K562 (cell line): ENCODE measurements at regions not wholly inside any gene's neighbourhood (a gene's known extent, or its start where the extent isn't known, plus 50 kb on each side); places are given as distances from the start of the nearest gene placed in this dataset.

Experiments
- ATAC-seq: fragments of 200-7000 bp; cut with Tn5 transposase; 3 replicates; pipeline ENCODE4 v1.9.1; 2020; ENCODE audit warnings: moderate library complexity
- BruUV-seq: library from RNA; stranded (reverse); fragments of 400-500 nt; replicated peaks from 2 replicates; lab custom pipeline; 2021; lab: Mats Ljungman, UMichigan
- CTCF ChIA-PET: fragments of 300-600 bp; formaldehyde crosslinking; extraction: SDS; loops from one replicate; lab custom pipeline; 2021; ENCODE audit warnings: low intra/inter-chr PET ratio; lab: Yijun Ruan, JAX
- POLR2A ChIA-PET: fragments of 300-600, 350-650 bp; sonication (Branson Sonifier 250); formaldehyde crosslinking; extraction: SDS; loops from one replicate; lab custom pipeline; 2021; ENCODE audit warnings: antibody characterized with exemption, inconsistent platforms; lab: Yijun Ruan, JAX
- DNase-seq, 4 experiments: peaks; one replicate each; pipeline versions ENCODE4 v3.0.0 to v3.0.0-alpha.2; 2011 to 2018; ENCODE audit warnings: low spot score in 3 of 4, mixed read lengths in 3 of 4; ENCODE audit errors: extremely low read depth in 1 of 4
- FAIRE-seq: peaks from 2 replicates; lab custom pipeline; 2011; peaks lifted over from hg19 to GRCh38; lab: Jason Lieb, UNC
- H2AFZ ChIP-seq: 2 replicates; pipeline ENCODE4 v1.6.0; 2011; ENCODE audit warnings: low read depth, low read length, control low read depth, inconsistent platforms
- H3K27ac ChIP-seq: fragments of 200-600 bp; 3 replicates; pipeline ENCODE4 v1.8.0; 2011; ENCODE audit warnings: low read depth, mild to moderate bottlenecking, control low read depth, inconsistent platforms, low read length, moderate library complexity, mixed read lengths; ENCODE audit errors: extremely low read depth
- H3K27me3 ChIP-seq, 2 experiments: fragments of 300-600 bp in 1 of 2; 2 replicates in 1 of 2; 3 replicates in 1 of 2; pipeline versions ENCODE4 v1.6.0 to v1.8.0; 2011; ENCODE audit warnings: inconsistent platforms in 2 of 2, low read length in 2 of 2, mild to moderate bottlenecking in 1 of 2, mixed read lengths in 1 of 2, moderate library complexity in 1 of 2; ENCODE audit not compliant: control insufficient read depth in 2 of 2, insufficient read depth in 2 of 2
- H3K36me3 ChIP-seq: fragments of 300-600 bp; 3 replicates; pipeline ENCODE4 v1.8.0; 2011; ENCODE audit warnings: mild to moderate bottlenecking, low read length, inconsistent platforms; ENCODE audit not compliant: control insufficient read depth, insufficient read depth
- H3K4me1 ChIP-seq, 2 experiments: fragments of 200-600 bp in 1 of 2; replicated peaks in 1 of 2; 2 replicates in 1 of 2; 3 replicates in 1 of 2; pipeline versions ENCODE4 v1.5.1 to v1.8.0; 2011; ENCODE audit warnings: inconsistent platforms in 2 of 2, low read length in 2 of 2, mild to moderate bottlenecking in 1 of 2, mixed read lengths in 1 of 2, moderate library complexity in 1 of 2; ENCODE audit not compliant: control insufficient read depth in 2 of 2, insufficient read depth in 2 of 2
- H3K4me2 ChIP-seq: 2 replicates; pipeline ENCODE4 v1.6.1; 2011; ENCODE audit warnings: low read length, control low read depth, inconsistent platforms, mixed read lengths; ENCODE audit not compliant: insufficient read depth
- H3K4me3 ChIP-seq: fragments of 200-600 bp; sonication (generic), shearing (Covaris generic); 2 replicates; pipeline ENCODE4 v1.5.1; 2016; ENCODE audit warnings: control low read depth, inconsistent platforms
- H3K79me2 ChIP-seq: fragments of 200-600 bp; 3 replicates; pipeline ENCODE4 v1.8.0; 2011; ENCODE audit warnings: low read length, inconsistent platforms; ENCODE audit not compliant: control insufficient read depth, insufficient read depth
- H3K9ac ChIP-seq, 2 experiments: 2 replicates each; pipeline versions ENCODE4 v1.6.0 to v1.6.1; 2011; ENCODE audit warnings: low read depth in 2 of 2, low read length in 2 of 2, control low read depth in 1 of 2, inconsistent platforms in 1 of 2, mild to moderate bottlenecking in 1 of 2, mixed read lengths in 1 of 2; ENCODE audit not compliant: insufficient read depth in 1 of 2
- H3K9me1 ChIP-seq: one replicate; pipeline ENCODE4 v1.6.0; 2011; ENCODE audit warnings: inconsistent platforms, mild to moderate bottlenecking, low read length, moderate library complexity; ENCODE audit not compliant: control insufficient read depth, insufficient read depth
- H3K9me3 ChIP-seq: replicated peaks from 2 replicates; pipeline ENCODE4 v1.5.1; 2011; ENCODE audit warnings: low read depth, low read length, inconsistent platforms; ENCODE audit not compliant: control insufficient read depth, insufficient read depth
- H4K20me1 ChIP-seq: replicated peaks from 2 replicates; pipeline ENCODE4 v1.6.1; 2011; ENCODE audit warnings: low read length, inconsistent platforms, mixed read lengths; ENCODE audit not compliant: control insufficient read depth, insufficient read depth
- ATF2 ChIP-seq: sonication (generic); formaldehyde crosslinking; IDR thresholded peaks from 2 replicates; pipeline ENCODE4 v1.8.1; 2022; ENCODE audit warnings: missing genetic modification reagents
- CBX8 ChIP-seq: fragments of 200-600 bp; sonication (generic); IDR thresholded peaks from 2 replicates; pipeline ENCODE4 v1.6.1; 2012; ENCODE audit warnings: borderline replicate concordance, mixed run types, low read depth, mild to moderate bottlenecking, moderate library complexity, mixed read lengths, low read length, control low read depth, inconsistent platforms; ENCODE audit not compliant: poor library complexity, severe bottlenecking; ENCODE audit errors: extremely low read depth
- E2F8 ChIP-seq: fragments of 450-650 bp; IDR thresholded peaks from 2 replicates; pipeline ENCODE4 v1.7.1; 2018; ENCODE audit warnings: mild to moderate bottlenecking, low read depth; ENCODE audit not compliant: partially characterized antibody
- KDM2B ChIP-seq: fragments of 250-450 bp; sonication (Bioruptor Pico); IDR thresholded peaks from 2 replicates; pipeline ENCODE4 v1.8.0; 2021; ENCODE audit warnings: mild to moderate bottlenecking, moderate library complexity
- MGA ChIP-seq: fragments of 450-650 bp; IDR thresholded peaks from 2 replicates; pipeline ENCODE4 v1.6.1; 2016; ENCODE audit warnings: mild to moderate bottlenecking, moderate library complexity
- ZBTB1 ChIP-seq: sonication (generic); formaldehyde crosslinking; IDR thresholded peaks from 2 replicates; pipeline ENCODE4 v1.8.1; 2023; ENCODE audit warnings: missing genetic modification reagents, low read depth, mild to moderate bottlenecking, borderline replicate concordance
- ZNF830 ChIP-seq: fragments of 250-450 bp; sonication (Bioruptor Pico); IDR thresholded peaks from 2 replicates; pipeline ENCODE4 v1.5.0; 2021; ENCODE audit warnings: mild to moderate bottlenecking
- WGBS: fragments of 100-300 bp; shearing (Covaris generic); methylation state at CpG from one replicate; pipeline ENCODE4 v1.1.6; 2016; ENCODE audit warnings: low coverage, mixed read lengths; ENCODE audit not compliant: insufficient coverage; ENCODE audit errors: missing lambda C conversion rate; 5-methylcytosine and 5-hydroxymethylcytosine counted together
- in situ Hi-C: fragments of 300-500 bp; cut with MboI; formaldehyde crosslinking; loops from 4 replicates; pipeline ENCODE4 v1.15.0; 2018; ENCODE audit warnings: inconsistent platforms, mixed read lengths
- intact Hi-C: fragments of 100-400 bp; cut with micrococcal nuclease; formaldehyde crosslinking; loops from 2 replicates; pipeline ENCODE4 v1.14.2; 2022

- no peaks in the 10 kb centered on the region for H3K36me3 ChIP-seq
- H3K4me3 ChIP-seq: no peak overlapping the region
- CTCF ChIA-PET: no interaction called here
- no TSS peak for BruUV-seq
- 0% methylated on average over 2 of the region's 2 CpGs for WGBS
- H3K4me1 ChIP-seq: no peaks in the 10 kb centered on the region
- POLR2A ChIA-PET: no interaction called here
- H3K27me3 ChIP-seq: no peaks in the 10 kb centered on the region
- H3K4me2 ChIP-seq: no peak overlapping the region
- H3K9ac ChIP-seq: no peak overlapping the region
- H3K27ac ChIP-seq: no peak overlapping the region
- DNase-seq: no peak
- no peak for FAIRE-seq
- intact Hi-C loops (no loop called here), in situ Hi-C loops (no loop called here)
- ATAC-seq: no peak
- H3K9me3 ChIP-seq: no peaks in the 10 kb centered on the region
- no peak overlapping the region for H2AFZ ChIP-seq
- no peaks in the 10 kb centered on the region for H3K9me1 ChIP-seq
- H4K20me1 ChIP-seq: no peaks in the 10 kb centered on the region
- no peaks in the 10 kb centered on the region for H3K79me2 ChIP-seq
- TF ChIP-seq MGA (no peak), CBX8 (no peak), ZBTB1 (CRISPR knock-in tag) (no peak), KDM2B (CRISPR knock-in tag) (no peak), E2F8 (no peak), ATF2 (no peak), ZNF830 (CRISPR knock-in tag) (no peak)
Measured at GRCh38 chr13:33518452-33518851, 232.9 kb upstream of the STARD13 start.
